SW 1271 (cell line): ENCODE measurements at regions not wholly inside any gene's neighbourhood (a gene's known extent, or its start where the extent isn't known, plus 50 kb on each side); places are given as distances from the start of the nearest gene placed in this dataset.
A peak's percentile ranks its signal among the peaks of the same experiment; 100 is the strongest.

ENCODE experiments used
- DNase-seq, 2 experiments: peaks; one replicate each; lab custom pipeline; 2025; lab: John Stamatoyannopoulos, UW

- no peak for DNase-seq
These were observed 58.3 kb upstream of the STXBP1 start for GRCh38 chr9:127553793-127554192.

DNA sequence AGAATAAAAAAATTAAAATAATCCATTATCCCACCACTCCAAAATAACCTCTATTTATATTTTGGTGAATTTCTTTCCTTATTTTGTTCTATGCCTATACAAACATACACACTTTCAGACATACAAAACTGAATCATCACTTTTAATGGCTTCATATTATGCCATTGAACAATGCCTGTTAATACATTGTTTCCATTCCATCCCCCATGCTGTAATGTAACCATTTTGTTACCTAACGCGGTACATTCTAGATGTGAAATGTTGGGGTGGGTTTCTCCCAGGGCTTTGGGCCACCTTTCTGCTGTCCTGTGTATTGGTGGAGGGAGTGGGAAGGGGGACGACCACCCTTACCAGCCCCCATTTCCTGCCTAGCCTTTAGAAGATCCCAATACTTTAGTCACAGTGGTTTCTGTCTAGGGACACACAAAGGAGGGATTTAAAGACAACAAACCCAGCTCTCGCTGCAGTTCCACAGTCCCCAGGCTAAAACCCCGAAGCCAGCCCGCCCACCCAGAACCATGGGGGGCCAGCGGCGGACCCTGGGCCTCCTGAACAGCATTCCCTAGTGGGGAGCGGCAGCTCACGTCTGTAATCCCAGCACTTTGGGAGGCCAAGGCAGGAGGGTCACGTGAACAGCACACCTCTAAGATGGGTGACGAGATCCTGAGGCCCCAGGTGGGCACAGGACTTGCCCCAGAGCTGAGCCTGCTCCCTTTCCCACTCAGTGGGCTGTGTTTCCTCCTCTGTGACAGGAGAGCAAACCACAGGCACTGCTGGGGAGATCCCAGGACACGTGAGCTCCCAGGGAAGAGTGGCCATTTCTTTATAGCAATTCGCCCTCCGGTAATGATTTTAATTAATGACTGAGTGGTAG is 56.9 kb upstream of the STXBP1 start:
- no peak for DNase-seq

DNA sequence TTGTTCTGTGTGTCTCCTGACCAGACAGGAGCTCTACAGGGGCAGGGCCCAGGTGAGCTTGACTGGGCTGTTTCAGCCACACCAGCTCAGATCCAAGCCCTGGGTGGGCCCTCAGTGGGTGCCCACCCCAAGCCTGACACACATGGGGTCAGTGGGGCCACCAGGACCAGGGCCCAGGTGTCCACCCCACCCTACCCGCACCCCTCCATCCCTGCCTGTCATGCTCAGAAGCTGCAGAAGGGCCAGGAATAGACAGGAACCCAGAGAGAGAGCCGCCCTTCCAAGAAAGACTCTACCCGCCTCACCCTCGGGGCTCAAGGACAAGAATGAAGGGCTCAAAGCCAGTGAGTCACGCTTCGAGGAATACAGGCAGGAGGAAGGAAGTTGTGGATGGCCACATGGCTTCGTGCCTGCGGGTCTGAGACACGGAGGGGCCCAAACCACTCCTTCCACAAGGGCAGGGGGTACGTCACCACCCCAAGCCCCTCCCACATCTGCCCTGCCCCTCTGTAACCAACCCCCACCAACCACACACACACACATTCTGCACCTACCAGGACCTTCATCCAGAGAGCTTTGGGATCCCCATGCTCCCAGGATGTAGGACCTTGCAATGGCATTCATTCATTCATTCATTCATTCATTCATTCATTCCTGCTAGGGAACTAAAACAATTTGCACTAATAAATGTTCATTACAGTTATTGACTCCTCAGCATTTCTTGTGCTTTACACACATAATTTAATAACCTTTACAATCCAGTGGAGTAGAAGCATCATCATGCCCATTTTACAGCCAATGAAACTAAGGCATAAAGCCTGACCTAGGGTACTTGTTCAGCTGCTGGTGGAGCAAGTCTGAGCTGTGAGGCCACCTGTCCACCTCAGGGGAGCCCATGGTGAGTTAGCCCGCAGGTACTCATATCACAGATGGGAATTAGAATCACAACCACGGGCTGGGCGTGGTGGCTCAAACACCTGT is 55.9 kb upstream of the STXBP1 start:
- peak; percentile 87 to 97 for DNase-seq

DNA sequence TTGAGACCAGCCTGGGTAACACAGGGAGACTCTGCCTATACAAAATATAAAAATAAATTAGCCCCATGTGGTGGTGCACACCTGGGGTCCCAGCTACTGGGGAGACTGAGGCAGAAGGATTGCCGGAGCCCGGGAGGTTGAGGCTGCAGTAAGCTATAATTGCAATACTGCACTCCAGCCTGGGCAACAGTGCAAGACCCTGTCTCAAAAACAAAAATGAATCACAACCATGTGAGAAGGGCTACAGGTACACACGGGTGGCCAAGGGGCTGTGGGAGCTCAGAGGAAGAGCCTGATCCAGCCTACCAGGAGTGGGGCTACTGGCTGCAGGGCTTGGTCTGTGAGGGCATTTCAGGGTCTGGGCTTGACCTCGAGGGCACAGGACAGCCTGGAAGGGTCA is 55.2 kb upstream of the STXBP1 start:
- no peak for DNase-seq

DNA sequence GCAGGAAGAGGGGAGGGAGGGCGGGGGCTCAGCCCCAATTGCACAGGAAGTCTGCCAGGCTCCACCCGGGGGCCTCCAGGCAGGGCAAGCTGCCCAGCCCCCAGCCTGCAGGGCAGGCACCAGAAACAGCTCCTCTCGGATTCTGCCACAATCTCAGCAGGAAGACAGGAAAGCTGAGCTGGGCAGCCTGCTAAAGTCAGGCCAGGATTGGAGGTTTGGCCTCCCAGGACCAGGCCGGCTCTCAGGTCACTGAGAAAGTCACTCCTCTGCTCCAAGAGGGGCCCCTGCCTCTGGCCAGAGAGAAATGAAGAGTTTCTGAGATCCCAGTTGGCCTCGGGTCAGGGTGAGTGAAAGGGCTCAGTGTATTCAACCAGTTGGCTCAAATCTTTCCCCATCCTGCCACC is 54.6 kb upstream of the STXBP1 start:
- peak in 1 of 2 experiments; percentile 81 for DNase-seq

GRCh38 chr9:127557998-127558546 is 54.0 kb upstream of the STXBP1 start:
- DNase-seq = no peak

GRCh38 chr9:127558581-127559246 is 53.4 kb upstream of the STXBP1 start:
- DNase-seq = no peak

DNA sequence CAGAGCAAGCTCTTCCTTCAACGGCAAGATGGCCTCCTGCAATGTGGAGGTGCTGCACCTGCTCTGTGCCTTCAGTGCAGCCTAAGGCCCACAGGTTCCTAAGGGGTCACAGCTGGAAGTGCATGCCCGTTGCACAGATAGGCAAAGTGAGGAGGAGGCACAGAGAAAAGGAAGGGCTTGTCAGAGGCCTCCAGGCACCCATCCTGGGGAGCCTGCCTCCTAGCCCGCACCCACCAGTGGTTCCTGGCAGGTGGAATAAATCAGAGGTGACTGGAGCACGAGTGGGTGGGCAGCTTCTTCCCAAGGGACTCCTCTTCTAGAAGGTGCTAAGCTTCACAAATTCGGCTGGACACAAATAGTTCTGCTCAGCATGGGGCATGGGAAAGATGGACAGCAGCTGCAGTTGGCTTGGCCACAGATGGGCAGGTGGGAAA is 52.8 kb upstream of the STXBP1 start:
- DNase-seq = no peak

GRCh38 chr9:127561491-127562278 is 50.4 kb upstream of the STXBP1 start:
- DNase-seq = peak; percentile 99 to 100
